HG02943 (cell line): ENCODE measurements at regions not wholly inside any gene's neighbourhood (a gene's known extent, or its start where the extent isn't known, plus 50 kb on each side); places are given as distances from the start of the nearest gene placed in this dataset.
"Not testable (repeated sequence)": the region's sequence is repeated elsewhere in the genome, so short reads cannot be mapped to it uniquely, and the experiment has no call there.

Experiments used
- ATAC-seq: cut with Tn5 transposase; IDR thresholded peaks from one replicate; pipeline ENCODE4 v1.9.1; 2021; ENCODE audit warnings: mild to moderate bottlenecking, low read depth, moderate library complexity; ENCODE audit not compliant: unreplicated experiment

- ATAC-seq = no peak
These were observed 158.4 kb upstream of the PDE1C start for GRCh38 chr7:32228601-32229000.

DNA sequence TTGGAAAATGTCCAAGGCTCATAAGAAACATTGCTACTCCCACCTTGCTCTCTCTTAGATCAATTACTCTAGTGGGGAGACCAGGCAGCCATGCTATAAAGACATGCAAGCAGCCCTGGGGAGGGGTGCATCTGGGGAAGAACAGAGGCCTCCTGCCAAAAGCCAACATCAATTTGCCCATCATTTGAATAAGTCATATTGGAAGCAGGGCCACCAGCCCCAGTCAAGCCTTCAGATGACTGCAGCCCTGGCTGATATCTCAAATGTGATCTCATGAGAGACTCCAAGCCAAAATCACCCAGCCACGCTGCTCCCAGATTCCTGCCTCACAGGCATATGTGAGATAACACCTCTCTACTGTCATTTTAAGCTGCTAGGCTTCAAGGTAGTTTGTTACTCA lies 157.5 kb upstream of the PDE1C start:
- ATAC-seq = no peak

- no peak for ATAC-seq
These were observed 154.1 kb upstream of the PDE1C start for GRCh38 chr7:32224276-32224675.

DNA sequence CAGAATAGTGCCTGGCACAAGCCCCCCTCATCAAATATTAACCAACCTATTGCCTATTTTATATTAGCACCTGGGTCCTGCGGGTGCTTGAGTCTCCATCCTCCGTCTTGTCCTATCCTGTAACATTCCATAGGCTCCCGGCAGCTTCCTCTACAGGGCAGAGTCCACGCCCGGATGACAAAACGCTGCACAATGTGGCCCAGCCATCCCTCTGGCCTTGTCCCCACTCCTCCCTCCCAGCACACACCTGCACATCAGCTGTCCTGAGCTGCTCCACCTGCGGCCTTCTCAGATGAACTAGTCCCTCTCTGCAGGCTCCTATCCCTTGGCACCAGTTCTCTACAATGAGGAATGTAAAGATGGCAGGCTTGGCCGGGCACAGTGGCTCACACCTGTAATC lies 153.5 kb upstream of the PDE1C start:
- no peak for ATAC-seq

DNA sequence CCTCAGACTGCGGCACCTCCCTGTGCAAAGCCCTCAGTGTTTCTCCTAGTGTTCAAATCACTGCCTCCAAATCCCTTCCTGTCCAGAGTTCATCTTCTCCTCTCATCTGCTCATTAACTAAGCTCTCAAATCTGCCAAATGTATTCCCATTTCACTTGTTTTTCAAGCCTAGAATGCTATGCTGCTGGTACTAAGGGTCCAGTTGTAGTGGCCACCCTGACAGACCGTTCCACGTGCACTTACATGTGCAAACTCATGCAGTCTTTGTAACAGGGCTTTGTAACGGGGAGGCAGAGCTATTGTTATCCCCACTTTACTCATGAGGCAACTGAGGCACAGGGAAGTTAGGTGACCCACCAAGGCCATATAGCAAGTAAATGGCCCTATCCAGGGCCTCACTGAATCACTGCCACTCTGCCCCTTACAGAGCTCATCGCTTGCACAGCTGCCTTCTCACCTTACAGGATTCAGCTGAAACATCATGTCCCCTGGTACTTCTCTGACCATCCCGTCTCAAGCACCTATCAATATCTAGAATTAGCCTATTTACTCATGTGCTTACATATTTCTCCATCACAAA lies 153.0 kb upstream of the PDE1C start:
- ATAC-seq = no peak

DNA sequence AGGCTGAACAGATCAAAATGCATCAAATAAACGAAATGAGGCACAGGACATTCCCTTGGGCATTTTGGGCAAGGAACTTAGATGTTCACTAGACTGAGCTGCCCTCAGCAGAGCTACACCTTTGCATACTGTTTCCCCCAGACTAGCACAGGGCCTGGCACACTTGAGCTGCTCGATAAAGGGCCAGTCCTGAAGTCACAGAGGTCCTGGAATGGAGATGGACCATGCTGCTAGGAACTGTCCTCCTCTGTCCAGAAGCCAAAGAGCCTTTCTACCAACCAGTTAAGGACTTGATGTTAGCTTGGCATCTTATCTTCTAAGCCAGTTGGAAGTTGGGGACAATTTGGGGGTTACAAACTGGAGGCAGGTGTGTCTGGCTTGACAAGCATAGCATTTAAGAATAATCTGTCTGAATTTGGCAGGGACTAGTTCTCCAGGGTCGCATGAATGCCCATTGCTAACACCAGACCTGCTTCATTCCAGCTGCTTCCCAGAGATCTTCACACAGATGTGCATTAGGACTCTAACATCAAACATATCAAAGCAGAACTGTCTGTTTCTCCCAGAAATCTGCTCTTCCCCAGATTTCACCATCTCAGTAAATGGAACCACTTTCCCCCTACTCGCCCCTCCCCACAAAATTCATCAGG lies 152.2 kb upstream of the PDE1C start:
- ATAC-seq = no peak

DNA sequence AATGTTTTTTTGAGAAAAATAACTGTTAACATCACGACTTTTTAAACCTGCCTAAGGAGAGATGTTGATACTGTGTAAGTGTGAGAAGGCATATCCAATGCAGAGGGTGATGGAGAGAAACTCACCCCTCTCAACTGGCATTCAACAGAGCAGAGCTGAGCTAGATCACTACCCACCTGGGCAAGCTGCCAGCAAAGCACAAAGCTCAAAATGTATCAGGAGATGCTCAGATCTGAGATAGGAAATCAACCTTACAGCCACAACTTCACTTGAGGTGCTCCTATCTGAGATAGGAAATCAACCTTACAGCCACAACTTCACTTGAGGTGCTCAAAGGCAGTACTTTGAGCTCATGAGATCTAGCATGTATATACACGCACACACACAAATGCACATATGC lies 151.5 kb upstream of the PDE1C start:
- no peak for ATAC-seq

DNA sequence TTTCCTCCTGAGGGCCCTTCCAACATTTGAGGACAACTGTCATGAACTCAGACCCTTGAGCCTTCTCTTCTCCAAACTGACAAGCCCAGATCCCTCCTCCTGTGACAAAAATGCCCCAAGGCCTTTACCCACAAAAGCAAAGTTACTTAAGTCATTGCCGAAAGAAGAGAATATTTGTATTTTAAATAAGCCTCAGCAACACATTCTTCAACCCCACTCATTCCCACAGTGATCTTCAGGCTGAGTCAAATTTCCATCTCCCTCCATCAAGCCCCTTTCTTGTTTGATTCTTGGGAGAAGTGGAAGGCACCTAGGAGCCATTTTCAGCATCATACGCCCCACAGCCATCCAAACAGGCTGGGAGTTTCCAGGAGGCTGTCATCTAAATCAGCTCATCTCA lies 150.8 kb upstream of the PDE1C start:
- no peak for ATAC-seq

DNA sequence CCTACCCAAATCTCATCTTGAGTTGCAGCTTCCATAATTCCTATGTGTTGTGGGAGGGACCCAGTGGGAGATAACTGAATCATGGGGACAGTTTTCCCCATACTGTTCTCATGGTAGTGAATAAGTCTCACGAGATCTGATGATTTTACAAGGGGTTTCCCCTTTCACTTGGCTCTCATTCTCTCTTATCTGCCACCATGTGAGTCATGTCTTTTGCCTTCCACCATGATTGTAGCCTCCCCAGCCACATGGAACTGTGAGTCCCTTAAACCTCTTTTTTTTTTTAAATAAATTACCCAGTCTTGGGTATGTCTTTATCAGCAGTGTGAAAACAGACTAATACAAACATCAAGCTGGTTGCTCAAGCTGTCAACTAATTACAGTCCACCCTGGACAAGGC lies 149.6 kb upstream of the PDE1C start:
- ATAC-seq = not testable (repeated sequence)

GRCh38 chr7:32219416-32219815 lies 149.2 kb upstream of the PDE1C start:
- ATAC-seq = no peak

DNA sequence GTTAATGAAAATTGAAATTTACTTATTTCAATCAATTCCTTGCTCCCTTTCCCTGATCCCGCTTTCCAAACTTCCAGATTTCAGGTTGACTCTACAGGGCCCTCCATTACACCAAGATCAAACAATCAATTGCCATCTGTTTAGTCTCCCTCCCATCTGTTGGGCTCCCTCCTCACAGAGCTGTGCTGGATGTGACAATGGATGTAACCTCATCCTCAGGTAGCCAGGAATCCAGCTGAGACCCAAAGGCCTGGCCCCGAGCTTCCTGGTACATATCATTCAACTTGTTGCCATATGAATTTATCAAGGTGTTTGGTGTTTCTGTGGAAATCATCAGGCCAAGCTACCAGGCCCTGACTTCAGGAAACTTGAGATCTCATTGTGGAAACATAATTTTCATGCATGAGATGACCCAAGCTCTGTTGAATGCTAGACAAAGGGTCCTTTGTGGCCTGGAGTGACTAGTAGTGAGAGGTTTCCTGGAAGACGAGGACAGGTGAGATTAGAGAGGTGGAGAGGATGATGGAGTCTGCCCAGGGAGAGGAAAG lies 148.6 kb upstream of the PDE1C start:
- no peak for ATAC-seq

DNA sequence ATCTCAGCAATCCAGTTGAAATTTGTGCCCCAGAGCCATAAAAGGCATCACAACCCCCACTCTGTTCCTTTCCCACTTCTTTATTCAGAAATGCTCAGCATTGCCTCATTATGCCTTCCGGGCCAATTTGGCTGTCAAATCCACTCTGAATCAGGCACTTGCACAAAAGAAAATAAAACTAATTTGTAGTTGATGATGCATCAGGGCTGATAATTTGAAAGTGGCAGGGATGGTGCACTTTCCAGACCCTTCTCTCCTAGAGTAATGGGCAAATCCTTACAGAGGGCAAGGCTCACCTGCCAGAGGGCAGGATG lies 147.9 kb upstream of the PDE1C start:
- ATAC-seq = no peak

- no peak for ATAC-seq
These were observed 147.3 kb upstream of the PDE1C start for GRCh38 chr7:32217341-32218153.

- no peak for ATAC-seq
These were observed 146.6 kb upstream of the PDE1C start for GRCh38 chr7:32216759-32217158.

DNA sequence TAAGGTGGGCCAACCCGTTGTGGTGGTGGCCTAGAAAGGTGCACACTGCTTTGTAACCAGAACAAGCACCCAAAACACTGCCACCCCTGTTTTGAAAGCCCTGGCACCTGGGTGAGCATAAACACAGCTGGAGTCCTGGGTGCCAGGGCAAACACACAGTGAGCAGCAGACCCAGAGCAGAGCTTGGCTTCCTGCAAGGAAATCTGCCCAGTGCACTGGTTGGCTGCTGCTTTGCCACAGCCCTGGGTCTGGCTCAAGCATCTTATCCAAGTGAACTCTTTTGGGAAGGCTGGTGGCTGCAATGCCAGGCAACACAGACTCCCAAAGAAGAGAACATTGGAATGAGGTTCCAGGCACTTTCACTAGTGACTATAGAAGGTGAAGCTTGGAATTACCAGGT lies 145.5 kb upstream of the PDE1C start:
- ATAC-seq = no peak

DNA sequence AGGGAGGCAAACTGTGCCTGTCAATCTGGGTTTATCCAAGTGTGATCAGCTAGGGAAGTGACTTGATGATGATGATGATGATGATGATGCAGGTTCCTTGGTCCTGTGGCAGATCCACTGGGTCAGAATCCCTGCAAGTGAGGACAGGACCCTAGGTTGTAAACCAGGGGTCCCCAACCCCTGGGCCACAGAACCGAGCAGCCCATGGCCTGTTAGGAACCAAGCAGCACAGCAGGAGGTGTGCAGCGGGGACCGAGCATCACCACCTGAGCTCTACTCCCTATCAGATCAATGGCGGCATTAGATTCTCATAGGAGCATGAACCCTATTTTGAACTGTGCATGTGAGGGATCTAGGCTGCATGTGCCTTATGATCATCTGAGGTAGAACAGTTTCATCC lies 144.7 kb upstream of the PDE1C start:
- no peak for ATAC-seq

DNA sequence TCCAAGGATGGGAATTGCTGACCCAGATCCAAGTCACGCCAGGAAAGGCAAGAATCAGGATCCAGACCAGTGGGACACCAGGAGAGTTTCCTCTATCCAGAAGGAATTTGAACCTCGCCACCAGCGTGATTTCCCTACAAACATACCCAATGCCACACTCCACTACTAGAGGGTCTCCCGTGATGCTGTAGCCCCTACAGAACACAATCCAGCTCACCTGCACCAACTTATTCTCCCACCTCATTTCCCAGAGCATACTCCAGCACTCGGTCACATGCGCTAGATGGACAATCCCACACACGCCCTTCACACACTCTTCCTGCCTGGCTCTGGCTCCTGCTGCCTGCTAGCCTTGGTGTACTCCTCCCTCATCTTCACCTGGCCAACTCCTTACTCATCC lies 142.1 kb upstream of the PDE1C start:
- ATAC-seq = no peak

DNA sequence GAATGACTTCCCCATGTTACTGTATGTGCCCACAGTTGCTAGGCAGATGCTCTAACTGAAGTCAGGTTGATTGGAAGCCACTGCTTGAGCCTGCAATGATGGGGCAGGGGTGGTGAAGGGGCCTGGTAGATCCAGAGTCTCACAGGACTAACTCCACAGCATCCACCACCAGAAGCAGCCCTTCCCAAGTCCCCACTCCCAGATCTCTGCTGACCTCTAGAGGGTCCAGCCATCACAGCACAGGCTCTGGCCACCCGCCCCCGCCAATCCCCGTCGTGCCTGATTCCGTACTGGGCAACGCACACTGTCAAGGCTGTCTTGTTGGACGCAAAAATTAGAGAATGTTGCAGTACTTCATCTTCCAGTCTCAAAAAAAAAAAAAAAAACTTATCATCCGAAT lies 136.8 kb upstream of the PDE1C start:
- ATAC-seq = no peak

DNA sequence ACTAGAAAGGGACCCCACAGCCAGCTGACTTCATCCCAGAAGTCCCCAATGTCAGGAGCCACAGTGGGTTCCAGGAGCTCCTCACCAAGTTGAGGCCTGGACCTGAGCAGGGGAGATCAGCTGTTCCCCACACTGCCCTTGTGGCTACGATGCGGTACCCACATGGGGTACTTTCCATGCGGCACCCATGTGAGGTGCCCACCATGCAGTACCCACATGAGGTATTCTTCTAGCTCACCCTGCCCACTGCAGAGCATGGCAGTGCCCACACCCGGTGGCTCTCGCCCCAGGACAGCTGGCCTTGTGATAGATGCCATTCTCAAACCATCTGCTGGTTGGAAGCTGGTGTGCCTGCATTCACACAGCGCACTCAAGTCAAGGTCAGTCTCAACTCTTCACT lies 136.3 kb upstream of the PDE1C start:
- ATAC-seq = no peak

DNA sequence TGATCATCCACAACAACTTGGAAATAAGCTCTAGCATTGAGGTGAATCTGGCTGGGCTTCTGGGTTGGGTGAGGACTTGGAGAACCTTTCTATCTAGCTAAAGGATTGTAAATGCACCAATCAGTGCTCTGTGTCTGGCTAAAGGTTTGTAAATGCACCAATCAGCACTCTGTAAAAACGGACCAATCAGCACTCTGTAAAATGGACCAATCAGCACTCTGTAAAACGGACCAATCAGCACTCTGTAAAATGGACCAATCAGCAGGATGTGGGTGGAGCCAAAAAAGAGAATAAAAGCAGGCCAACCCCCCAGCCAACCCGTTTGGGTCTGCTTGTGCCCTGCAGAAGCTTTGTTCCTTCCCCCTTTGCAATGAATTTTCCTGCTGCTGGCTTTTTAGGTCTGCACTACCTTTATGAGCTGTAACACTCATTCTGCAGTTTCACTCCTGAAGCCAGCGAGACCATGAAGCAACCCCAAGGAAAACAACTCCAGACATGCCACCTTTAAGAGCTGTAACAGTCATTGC lies 135.2 kb upstream of the PDE1C start:
- not testable (repeated sequence) for ATAC-seq

GRCh38 chr7:32204361-32205018 lies 134.3 kb upstream of the PDE1C start:
- ATAC-seq = no peak
